NT2/D1 (cell line): ENCODE measurements at regions not wholly inside any gene's neighbourhood (a gene's known extent, or its start where the extent isn't known, plus 50 kb on each side); places are given as distances from the start of the nearest gene placed in this dataset.

ENCODE experiments used
- YY1 ChIP-seq: IDR thresholded peaks from 2 replicates; pipeline ENCODE4 v1.6.1; 2011; ENCODE audit not compliant: insufficient read length, insufficient read depth
- ZNF274 ChIP-seq: IDR thresholded peaks from 2 replicates; pipeline ENCODE4 v1.6.1; 2011; ENCODE audit warnings: mild to moderate bottlenecking, low read depth, low read length

DNA sequence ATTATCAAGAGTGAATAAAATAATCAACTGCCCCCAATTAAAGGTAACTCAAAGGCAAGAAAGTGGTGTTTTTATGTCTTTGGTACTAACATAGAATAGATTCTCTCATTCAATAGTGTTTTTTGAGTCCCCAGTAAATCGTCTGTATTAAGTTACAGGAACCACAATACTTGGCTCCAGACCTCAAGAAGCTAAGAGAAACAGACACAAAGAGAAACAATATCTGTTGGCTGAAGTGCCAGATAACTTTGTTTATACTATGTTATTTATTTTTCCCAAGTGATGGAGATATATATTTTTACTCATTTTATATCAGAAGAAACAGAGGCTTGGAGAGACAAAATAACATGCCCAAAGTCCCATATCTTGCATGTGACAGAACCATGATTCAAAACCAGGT lies 201.7 kb upstream of the HNRNPA3 start:
- TF ChIP-seq YY1: no peak
- no peak for TF ChIP-seq ZNF274
